ENCODE measurements at regions not wholly inside any gene's neighbourhood (a gene's known extent, or its start where the extent isn't known, plus 50 kb on each side); places are given as distances from the start of the nearest gene placed in this dataset.

DNA sequence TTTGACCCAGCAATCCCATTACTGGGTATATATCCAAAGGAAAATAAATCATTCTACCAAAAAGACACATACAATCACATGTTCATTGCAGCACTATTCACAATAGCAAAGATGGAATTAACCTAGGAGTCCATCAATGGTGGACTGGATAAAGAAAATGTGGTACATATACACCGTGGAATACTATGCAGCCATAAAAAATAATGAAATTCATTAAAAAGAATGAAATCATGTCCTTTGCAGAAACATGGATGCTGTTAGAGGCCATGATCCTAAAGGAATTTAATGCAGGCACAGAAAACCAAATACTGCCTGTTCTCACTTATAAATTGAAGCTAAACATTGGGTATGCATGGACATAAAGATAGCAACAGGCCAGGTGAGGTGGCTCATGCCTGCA, 61.9 kb upstream of the BMP6 start:
- no peak for DNase-seq (ENCODE audit: low spot score)

DNA sequence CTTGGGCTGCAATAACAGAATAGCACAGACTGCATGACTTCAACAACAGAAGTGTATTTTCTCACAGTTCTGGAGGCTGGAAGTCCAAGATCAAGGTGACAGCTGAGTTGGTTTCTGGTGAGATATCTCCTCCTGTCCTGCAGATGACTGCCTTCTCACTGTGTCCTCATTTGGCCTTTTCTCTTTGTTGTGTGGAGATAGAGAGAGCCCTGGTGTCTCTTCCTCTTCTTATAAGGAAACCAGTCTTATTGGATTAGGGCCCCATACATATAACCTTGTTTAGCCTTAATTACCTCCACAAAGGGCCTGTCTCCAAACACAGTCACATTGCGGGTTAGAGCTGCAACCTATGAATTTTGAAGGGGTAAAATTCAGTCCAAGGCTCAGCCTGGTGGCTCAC, 57.0 kb upstream of the BMP6 start:
- no peak for DNase-seq (ENCODE audit: low spot score)

DNA sequence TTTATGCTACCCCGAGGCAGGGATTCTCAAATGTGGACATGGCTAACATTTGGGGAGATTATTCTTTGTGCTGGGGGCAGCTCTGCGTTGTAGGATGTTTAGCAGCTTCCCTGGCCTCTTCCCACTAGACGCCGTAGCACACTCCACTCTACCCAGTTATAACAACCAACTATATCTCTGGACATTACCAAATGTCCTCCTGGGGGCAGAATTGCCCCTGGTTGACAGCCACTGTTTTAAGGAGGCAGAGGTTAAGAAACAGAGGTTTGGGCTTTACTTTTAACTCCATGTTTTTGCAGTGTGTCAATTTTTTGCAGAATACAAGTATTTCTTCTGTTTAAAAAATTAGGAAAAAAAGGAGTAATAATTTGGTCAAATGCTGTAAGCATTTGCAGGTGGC, 56.2 kb upstream of the BMP6 start:
- DNase-seq (ENCODE audit: low spot score) = no peak

DNA sequence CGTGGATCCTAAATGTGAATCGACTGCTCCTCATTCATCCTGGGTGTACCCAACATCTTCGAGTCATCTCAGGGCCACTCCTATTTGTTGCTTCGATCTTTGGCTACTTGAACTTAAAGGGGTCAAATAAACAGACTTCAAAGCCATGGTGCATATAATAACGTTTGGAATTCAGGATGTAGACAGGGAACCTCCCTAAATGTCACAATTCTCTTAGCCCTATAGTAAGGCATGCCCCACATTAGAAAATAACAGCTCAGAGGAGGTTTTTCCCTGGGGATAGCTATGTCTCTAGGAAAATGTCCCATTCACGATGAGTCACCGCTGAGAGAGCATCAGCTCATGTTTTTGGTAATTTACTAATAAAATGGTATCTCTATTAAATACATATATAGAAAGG, 54.8 kb upstream of the BMP6 start:
- no peak for DNase-seq (ENCODE audit: low spot score)

DNA sequence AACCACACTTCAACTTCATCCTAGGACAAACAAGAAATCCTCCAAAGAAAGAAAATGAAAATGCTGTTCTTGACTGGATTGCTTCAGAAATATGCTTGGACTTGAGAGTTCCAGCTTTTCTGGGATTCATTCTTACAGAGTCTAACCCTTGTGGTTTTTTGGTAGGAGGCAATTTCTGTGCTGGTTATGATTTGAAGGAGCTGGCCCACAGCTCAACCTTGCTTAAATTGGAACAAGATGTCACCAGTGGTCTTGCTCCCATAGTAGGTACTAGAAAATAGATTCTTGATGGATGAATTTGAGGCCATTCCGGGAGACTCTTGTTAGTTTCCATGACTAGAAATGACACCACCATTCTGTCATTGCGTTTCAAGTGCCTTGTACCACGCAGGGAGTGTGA, 54.3 kb upstream of the BMP6 start:
- DNase-seq (ENCODE audit: low spot score) = no peak

DNA sequence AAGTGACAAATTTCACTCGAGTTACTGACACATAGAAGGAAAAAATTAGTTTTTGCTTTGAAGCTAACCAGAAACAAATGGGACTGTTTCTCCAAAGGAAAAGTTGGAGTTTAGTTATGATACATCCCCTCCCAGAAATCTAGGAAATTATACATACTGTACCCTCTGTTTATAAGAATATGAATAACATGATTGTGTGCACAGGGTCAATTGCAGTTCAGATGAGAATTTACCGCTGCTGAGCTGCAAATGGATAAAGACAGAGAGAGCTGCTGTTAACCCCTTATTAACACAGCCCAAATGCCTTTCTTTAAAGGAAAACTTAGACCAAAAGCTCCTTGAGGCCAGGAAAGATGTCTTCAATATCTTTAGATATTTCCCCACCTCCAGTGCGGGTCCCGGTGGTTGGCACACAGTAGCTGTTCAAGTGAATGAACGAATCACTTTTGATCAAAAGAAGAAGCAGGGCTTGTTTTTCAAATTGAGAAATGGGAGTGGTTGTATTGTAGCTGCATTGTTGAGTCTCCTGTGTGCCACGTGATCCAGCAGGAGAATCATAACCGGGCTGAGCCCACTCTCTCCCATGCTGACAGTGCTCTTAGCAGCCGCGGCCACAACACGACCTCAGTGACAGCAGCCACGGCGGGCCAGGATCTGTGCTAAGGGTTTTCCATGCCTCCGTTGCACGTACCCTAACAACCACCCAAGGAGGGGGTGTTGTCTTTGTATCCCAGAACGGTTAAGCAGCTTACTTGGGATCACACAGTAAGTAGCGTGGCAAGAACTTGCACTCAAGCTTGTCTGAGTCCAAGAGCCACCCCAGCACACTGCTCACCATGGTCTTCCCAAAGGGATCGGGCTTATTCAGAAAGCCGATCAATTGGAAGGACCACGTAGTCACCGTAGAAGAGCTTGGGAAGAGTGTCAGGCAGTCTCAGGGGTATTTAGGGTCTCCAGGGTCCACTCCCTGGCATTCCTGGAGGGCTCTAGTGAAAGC, 53.5 kb upstream of the BMP6 start:
- DNase-seq (ENCODE audit: low spot score) = no peak

DNA sequence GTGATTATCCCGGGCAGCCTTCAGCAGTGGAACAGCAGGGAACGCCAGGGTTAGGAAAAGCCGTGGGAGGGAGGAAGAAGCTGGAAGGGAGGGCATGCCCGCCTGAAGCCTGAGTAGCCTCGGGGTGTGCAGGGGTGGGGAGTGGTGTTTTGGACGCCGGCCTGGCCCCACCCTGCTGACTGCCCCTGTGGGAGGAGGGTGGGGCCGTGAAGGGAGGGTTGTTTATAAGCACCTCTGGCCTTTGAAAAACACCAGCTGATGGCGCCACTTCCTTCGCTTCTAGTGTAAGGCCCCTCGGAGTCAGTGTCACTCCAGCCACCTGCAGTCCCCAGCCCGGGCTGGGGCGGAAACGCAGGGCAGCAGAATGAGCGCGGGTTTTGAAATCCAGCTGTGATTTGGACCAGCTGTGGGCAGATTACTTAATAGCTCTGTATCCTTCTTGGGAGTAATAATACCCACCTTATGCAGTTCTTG, 52.8 kb upstream of the BMP6 start:
- DNase-seq (ENCODE audit: low spot score) = peak; percentile 73

DNA sequence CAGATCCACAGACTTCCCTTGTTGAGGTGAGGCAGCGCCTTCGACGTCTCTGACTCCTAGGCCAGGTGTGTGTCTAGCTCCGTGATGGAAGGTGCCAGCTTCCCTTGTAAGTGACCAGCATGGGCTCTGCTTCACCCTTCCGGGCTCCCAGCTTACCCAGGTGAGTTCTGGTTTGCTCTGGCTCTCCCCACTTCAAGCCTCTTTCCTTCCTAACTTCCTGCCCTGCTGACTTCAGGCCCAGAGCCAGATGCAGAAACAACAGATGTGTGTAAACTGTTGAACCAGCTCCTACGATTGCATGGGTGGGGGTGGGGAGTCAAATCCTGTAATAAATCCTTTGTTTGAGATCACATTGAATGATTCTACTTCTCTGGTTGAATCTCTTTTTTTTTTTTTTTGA, 51.6 kb upstream of the BMP6 start:
- DNase-seq (ENCODE audit: low spot score) = no peak

DNA sequence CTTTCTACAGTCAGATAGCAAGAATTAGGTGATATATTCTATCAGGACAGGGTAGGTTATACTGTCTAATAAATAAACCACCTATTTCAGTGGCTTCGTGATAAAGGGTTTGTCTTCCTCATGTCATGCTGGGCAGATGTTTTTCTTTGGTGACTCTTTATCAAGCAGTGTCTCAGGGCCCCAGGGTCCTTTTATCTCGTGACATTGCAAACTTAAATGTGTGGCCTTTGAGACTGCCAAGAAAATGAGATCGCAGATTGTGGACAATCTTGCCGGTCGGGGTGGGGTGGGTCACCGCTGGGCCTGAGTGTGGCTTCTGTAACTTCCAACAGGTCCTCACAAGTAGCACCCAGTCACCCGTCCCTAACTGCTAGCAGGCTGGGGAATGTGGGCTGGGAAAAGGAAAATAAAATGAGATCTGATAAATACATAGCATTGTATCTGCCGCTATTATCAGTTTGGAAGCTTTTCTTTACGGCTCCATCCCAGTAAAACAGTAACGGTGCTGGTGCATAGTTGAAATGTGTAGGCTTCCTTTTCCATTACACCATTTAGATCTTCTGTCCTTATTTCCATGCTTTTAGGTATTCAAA, 50.5 kb upstream of the BMP6 start:
- no peak for DNase-seq (ENCODE audit: low spot score)

Data from ecto neural progenitor cell (in vitro differentiated cells).